Parathyroid adenoma (tissue), 2 donors: ENCODE measurements at regions not wholly inside any gene's neighbourhood (a gene's known extent, or its start where the extent isn't known, plus 50 kb on each side); places are given as distances from the start of the nearest gene placed in this dataset.

ENCODE experiments used
- H2AFZ ChIP-seq: fragments of 300-600 bp; sonication (generic); one replicate; pipeline ENCODE4 v1.7.0; 2017; ENCODE audit warnings: antibody characterized with exemption, mild to moderate bottlenecking
- H3K27ac ChIP-seq: fragments of 300-600 bp; sonication (generic); one replicate; pipeline ENCODE4 v1.7.0; 2017
- H3K27me3 ChIP-seq: fragments of 300-600 bp; sonication (generic); one replicate; pipeline ENCODE4 v1.7.0; 2017; ENCODE audit warnings: low read length; ENCODE audit not compliant: control insufficient read depth, insufficient read depth
- H3K36me3 ChIP-seq: fragments of 300-600 bp; sonication (generic); one replicate; pipeline ENCODE4 v1.7.0; 2017; ENCODE audit warnings: low read length; ENCODE audit not compliant: control insufficient read depth, insufficient read depth
- H3K4me1 ChIP-seq: fragments of 300-600 bp; sonication (generic); one replicate; pipeline ENCODE4 v1.7.0; 2017; ENCODE audit warnings: control low read depth
- H3K4me2 ChIP-seq: fragments of 300-600 bp; sonication (generic); one replicate; pipeline ENCODE4 v1.7.0; 2017; ENCODE audit warnings: low read length
- H3K4me3 ChIP-seq: fragments of 300-600 bp; sonication (generic); one replicate; pipeline ENCODE4 v1.7.0; 2017; ENCODE audit warnings: low read depth, low read length
- H3K79me2 ChIP-seq: fragments of 300-600 bp; sonication (generic); one replicate; pipeline ENCODE4 v1.7.0; 2017; ENCODE audit warnings: control low read depth
- H3K9ac ChIP-seq: fragments of 300-600 bp; sonication (generic); one replicate; pipeline ENCODE4 v1.7.0; 2017; ENCODE audit warnings: mild to moderate bottlenecking
- H3K9me3 ChIP-seq: fragments of 300-600 bp; sonication (generic); one replicate; pipeline ENCODE4 v1.7.0; 2017; ENCODE audit warnings: low read length; ENCODE audit not compliant: control insufficient read depth
- CTCF ChIP-seq: fragments of 300-600 bp; sonication (generic); IDR thresholded peaks from one replicate; pipeline ENCODE4 v1.7.0; 2017; ENCODE audit warnings: antibody characterized with exemption, mild to moderate bottlenecking
- donor health status: primary hyperparathyroidism.

- Histone ChIP-seq H3K79me2 (no peaks in the 10 kb centered on the region), H3K4me1 (no peaks in the 10 kb centered on the region), H3K27ac (no peak overlapping the region), H2AFZ (no peak overlapping the region), H3K4me2 (no peak overlapping the region), H3K9me3 (no peaks in the 10 kb centered on the region), H3K4me3 (no peak overlapping the region), H3K9ac (no peak overlapping the region), H3K36me3 (no peaks in the 10 kb centered on the region), H3K27me3 (no peaks in the 10 kb centered on the region)
- no peak for TF ChIP-seq CTCF
Observed at GRCh38 chr4:96108146-96108545, 268.3 kb downstream of the PDHA2 start.

- Histone ChIP-seq H3K36me3 (no peaks in the 10 kb centered on the region), H3K27me3 (no peaks in the 10 kb centered on the region), H2AFZ (no peak overlapping the region), H3K4me1 (no peaks in the 10 kb centered on the region), H3K27ac (no peak overlapping the region), H3K4me2 (no peak overlapping the region), H3K4me3 (no peak overlapping the region), H3K9ac (no peak overlapping the region), H3K9me3 (no peaks in the 10 kb centered on the region), H3K79me2 (no peaks in the 10 kb centered on the region)
- no peak for TF ChIP-seq CTCF
Observed at GRCh38 chr4:96112631-96113030, 272.7 kb downstream of the PDHA2 start.

- Histone ChIP-seq H3K27me3 (no peaks in the 10 kb centered on the region), H2AFZ (no peak overlapping the region), H3K36me3 (no peaks in the 10 kb centered on the region), H3K79me2 (no peaks in the 10 kb centered on the region), H3K9ac (no peak overlapping the region), H3K4me2 (no peak overlapping the region), H3K27ac (no peak overlapping the region), H3K4me1 (no peaks in the 10 kb centered on the region), H3K9me3 (no peaks in the 10 kb centered on the region), H3K4me3 (no peak overlapping the region)
- no peak for TF ChIP-seq CTCF
Observed at GRCh38 chr4:96120206-96120605, 280.3 kb downstream of the PDHA2 start.

GRCh38 chr4:96126227-96126626 lies 286.3 kb downstream of the PDHA2 start:
- H3K4me1 ChIP-seq: no peaks in the 10 kb centered on the region
- no peak overlapping the region for H3K9ac ChIP-seq
- no peak overlapping the region for H3K27ac ChIP-seq
- no peak overlapping the region for H3K4me2 ChIP-seq
- H2AFZ ChIP-seq: no peak overlapping the region
- H3K79me2 ChIP-seq: no peaks in the 10 kb centered on the region
- no peaks in the 10 kb centered on the region for H3K36me3 ChIP-seq
- no peaks in the 10 kb centered on the region for H3K27me3 ChIP-seq
- no peaks in the 10 kb centered on the region for H3K9me3 ChIP-seq
- TF ChIP-seq CTCF: no peak
- H3K4me3 ChIP-seq: no peak overlapping the region

- no peak overlapping the region for H2AFZ ChIP-seq
- no peaks in the 10 kb centered on the region for H3K79me2 ChIP-seq
Observed at GRCh38 chr4:96131186-96131585, 291.3 kb downstream of the PDHA2 start.

More at GRCh38 chr4:96131186-96131585, 291.3 kb downstream of the PDHA2 start:
- Histone ChIP-seq H3K9me3 (no peaks in the 10 kb centered on the region), H3K4me1 (no peaks in the 10 kb centered on the region), H3K27ac (no peak overlapping the region), H3K9ac (no peak overlapping the region), H3K4me3 (no peak overlapping the region), H3K36me3 (no peaks in the 10 kb centered on the region), H3K27me3 (no peaks in the 10 kb centered on the region), H3K4me2 (no peak overlapping the region)
- no peak for TF ChIP-seq CTCF
